ENCODE measurements at regions not wholly inside any gene's neighbourhood (a gene's known extent, or its start where the extent isn't known, plus 50 kb on each side); places are given as distances from the start of the nearest gene placed in this dataset.
A peak's percentile ranks its signal among the peaks of the same experiment; 100 is the strongest.
"Not testable (repeated sequence)": the region's sequence is repeated elsewhere in the genome, so short reads cannot be mapped to it uniquely, and the experiment has no call there.

DNA sequence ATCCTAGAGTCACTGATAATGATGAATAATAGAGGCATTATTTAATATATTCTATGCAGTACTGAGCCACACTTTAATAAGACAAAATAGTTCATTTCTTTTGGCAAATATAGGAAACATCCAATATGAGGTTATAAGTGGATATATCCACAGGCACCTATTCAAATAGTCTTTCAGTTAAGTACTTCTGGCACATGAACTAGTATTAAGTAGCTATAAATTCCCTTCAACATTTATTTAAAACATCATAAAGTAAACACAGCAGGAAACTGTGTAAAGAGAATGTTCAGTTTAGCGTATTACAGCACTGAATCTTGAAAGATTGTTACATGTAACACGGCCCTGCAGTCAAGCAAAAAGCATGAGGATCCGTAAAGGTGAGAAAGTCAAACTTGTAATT lies 463.3 kb upstream of the KLF12 start:
- no peak for DNase-seq (ENCODE audit: low read depth in 2 of 2)

DNA sequence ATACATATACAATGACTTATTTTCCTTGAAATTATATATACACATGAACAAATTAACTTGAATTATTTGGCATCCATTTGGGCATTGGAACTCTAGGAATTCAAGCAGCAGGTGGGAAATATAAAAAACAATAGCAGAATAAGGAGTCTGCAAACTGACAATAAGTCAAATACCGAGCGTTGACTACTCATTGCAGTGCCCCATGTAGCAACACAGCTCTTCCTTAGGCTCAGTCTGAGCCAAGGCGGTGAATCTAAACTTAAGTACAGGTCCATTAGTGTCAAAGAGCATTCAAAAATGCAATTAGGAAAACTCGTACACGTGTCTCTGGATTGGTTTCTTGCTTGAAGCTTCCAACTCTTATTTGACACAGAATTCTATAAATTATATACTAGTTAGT lies 462.5 kb upstream of the KLF12 start:
- no peak for DNase-seq (ENCODE audit: low read depth in 2 of 2)

- DNase-seq (ENCODE audit: low read depth in 2 of 2): no peak
Measured at GRCh38 chr13:74593688-74594087, 459.5 kb upstream of the KLF12 start.

- no peak for DNase-seq (ENCODE audit: low read depth in 2 of 2)
Measured at GRCh38 chr13:74586847-74587246, 452.6 kb upstream of the KLF12 start.

DNA sequence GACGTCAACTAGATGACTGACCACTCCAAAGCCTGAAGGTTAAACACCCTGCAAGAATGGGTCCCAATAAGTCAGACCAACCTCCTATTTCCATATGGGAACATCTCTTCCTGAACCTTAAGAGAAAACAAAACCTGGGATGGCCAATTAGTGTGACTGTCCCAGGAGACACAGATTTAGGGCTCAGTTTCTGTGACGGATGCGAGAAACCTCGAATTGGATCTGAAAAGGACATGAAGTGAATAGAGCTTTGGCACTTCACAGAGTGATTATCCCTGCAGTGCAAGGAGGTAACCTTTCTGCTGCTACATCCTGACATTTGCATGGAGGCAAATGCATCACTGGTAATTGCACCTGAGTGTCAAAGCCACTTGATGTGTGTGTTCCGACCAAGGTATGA lies 442.2 kb upstream of the KLF12 start:
- DNase-seq (ENCODE audit: low read depth in 2 of 2): no peak

DNA sequence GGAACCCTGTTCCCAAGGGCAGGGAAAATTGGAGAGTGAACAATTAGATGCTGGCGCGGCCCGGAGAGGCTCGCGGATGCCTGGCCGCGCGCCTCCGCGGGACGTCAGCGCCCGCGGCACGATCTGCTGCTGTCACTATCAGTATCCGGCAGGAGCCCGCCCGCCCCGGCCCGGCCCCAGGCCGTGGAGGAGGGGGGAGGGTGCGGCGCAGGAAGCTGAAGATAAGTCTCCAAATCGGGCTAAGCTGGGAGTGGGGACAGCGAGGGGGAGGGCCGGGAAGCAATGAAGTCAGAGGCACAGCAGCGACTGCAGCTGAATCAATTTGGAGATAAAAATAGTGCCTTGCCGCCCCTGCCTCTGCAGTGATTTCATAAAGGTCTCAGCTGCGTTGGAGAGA lies 441.5 kb upstream of the KLF12 start:
- peak in 1 of 2 donors; percentile 29 for DNase-seq (ENCODE audit: low read depth in 2 of 2)

DNA sequence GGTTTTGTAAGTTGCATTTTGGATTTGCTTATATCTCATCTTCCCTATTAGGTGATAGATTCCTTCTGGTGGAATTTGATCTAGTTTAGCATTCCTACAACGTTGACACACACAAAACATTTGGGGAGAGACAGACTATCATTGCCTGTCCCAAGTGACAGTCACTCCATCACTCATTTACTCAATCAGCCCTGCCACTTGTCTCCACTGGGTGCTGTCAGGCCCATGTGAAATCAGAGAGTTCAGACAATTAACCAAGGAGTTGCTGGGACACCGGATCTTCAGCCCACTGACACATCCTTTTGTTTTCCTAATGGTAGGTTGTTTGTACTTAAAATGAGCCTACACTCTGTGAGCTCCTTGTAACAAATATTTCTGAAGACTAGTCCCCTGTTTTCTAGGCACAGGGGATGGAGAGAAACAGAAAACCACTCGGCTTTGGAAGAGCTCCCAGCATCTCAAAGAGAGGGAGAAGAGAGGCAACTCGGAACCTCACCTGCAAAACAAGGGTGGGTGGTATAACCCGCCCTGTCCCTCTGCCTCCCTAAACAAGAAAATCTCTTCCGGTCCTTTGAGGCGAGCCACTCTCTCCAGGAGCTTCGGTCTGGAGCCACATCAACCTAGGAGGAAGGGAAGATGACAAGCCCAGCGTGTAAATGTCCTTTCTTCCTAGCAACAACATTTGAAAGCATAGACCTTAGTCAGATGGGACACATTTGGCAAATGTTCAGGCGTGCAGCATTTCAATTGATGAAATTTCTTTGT lies 440.9 kb upstream of the KLF12 start:
- DNase-seq (ENCODE audit: low read depth in 2 of 2): no peak

GRCh38 chr13:74573654-74574053 lies 439.4 kb upstream of the KLF12 start:
- DNase-seq (ENCODE audit: low read depth in 2 of 2): peak in 1 of 2 donors; percentile 4

- no peak for DNase-seq (ENCODE audit: low read depth in 2 of 2)
Measured at GRCh38 chr13:74571811-74572210, 437.6 kb upstream of the KLF12 start.

- DNase-seq (ENCODE audit: low read depth in 2 of 2): no peak
Measured at GRCh38 chr13:74570834-74571233, 436.6 kb upstream of the KLF12 start.

GRCh38 chr13:74570046-74570445 lies 435.8 kb upstream of the KLF12 start:
- no peak for DNase-seq (ENCODE audit: low read depth in 2 of 2)

DNA sequence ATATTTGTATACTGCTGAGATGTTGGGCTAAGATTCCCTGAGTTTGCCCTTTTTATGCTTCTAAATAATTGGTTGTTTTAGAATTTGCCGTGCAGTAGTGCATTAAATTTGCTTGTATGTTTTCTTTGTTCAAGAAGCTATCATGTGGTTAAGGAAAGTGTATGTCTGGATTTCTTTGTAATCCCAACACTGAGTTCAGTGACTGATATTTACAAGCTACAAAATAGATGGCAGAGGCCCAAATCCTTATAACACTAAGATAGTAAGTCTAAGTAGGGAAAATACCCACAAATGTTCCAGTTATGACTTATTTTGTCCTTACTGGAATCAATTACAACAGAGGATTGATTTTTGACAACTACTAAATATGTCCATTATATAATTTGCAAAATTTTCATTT lies 435.0 kb upstream of the KLF12 start:
- DNase-seq (ENCODE audit: low read depth in 2 of 2): no peak

- DNase-seq (ENCODE audit: low read depth in 2 of 2): no peak
Measured at GRCh38 chr13:74567485-74567884, 433.3 kb upstream of the KLF12 start.

GRCh38 chr13:74562381-74562780 lies 428.2 kb upstream of the KLF12 start:
- DNase-seq (ENCODE audit: low read depth in 2 of 2): no peak

GRCh38 chr13:74561155-74561554 lies 427.0 kb upstream of the KLF12 start:
- DNase-seq (ENCODE audit: low read depth in 2 of 2): no peak

DNA sequence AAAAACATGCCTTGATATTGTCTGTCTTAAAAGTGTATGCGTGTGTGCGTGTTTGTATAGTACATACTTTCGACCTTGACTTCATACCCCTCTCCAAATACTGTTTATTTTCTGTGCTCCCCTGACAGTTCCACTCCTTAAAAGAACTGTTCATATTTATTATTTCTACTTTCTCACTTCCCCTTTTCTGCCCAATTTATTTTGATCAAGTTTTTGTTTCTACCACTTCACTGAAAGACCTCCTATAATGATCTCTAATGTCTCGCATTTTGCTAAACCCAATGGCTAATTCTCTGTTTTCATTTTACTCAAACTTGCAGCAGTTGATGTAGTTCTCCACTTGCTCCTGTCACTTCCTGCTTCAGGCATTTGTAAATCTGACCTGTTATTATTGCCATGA lies 426.1 kb upstream of the KLF12 start:
- DNase-seq (ENCODE audit: low read depth in 2 of 2): no peak

DNA sequence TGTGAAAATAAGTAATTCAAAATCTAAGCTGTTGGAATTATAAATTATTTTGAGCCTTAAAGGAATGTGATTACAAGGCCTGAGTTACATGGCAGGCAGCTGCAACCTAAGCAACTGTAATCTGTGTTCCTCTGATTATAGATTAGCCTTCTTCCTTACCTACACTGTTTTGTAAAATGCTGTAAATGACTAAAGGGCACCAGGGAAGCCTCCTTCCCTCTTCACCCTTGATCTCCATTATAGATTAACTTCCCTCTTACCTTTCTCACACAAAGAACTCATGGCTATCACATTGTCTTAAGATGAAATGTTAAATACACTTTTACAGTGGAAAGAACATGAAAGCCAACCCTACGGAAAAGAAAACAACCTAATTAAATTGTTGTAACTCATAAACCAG lies 423.7 kb upstream of the KLF12 start:
- no peak for DNase-seq (ENCODE audit: low read depth in 2 of 2)

DNA sequence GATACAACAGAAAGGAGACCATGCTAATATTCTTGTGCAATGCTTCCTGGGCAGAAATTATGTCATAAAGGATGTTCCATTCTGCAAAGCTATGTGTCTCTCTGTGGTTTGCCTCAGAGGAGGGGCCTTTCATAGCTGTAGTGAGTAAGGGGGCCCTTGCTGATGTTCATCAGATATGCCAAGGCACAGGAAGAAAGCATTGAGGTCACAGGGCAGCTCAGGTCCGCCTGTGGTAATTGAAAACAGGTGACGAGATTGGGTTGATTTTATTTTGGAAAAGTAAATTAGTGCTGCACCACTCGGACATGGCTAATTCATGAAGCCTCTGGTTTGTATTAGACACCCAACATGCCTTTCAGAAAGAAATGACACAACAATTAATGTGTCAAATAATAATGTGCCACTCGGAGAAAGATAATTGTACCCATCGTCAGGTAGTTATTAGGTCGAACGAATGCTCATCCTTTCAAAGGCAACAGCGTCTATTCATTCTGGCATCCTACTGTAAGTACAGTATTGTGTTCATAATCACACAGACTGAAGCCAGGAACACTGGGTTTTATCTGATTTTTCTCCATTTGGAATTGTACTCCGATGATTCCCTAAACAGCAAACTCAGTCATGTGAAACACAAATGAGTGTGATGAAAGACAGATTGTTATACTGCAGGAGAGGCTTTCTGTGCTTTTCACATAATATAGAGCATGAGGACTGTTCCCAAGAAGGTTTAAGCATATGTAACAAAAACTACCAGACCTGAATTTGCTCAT lies 421.6 kb upstream of the KLF12 start:
- no peak for DNase-seq (ENCODE audit: low read depth in 2 of 2)

- no peak for DNase-seq (ENCODE audit: low read depth in 2 of 2)
Measured at GRCh38 chr13:74555276-74555625, 421.0 kb upstream of the KLF12 start.

DNA sequence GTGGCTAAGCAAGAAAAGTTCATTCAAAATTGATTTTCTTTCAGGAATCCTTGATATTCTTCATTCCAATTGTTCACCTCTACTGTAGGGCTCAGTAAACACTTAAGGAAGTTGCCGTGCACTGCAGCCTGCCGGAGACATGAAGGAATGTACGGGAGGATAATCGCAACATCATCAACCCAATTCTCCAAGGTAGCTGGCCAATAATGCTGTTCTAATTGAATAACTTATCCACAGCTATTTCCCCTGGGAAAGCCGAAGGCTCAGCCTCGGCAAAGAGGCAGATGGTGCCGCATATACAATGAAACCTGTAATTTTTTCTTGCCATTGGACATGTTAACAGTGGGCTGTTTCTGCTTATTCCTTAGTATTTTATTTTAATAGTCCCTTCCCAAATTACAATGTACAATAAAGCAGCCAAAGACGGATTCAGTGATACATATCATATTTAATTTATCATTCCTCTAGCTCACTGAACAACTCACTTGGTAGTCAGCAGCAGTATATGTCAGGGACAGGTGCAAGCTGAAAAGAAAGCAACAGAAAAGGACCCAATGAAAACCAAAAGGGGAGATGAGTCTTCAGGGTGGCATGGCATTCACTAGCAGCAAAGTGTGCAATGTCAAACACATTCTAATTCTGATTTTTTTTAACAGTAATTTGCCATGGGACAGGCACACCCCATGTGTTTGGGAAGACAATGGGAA lies 420.5 kb upstream of the KLF12 start:
- no peak for DNase-seq (ENCODE audit: low read depth in 2 of 2)

DNA sequence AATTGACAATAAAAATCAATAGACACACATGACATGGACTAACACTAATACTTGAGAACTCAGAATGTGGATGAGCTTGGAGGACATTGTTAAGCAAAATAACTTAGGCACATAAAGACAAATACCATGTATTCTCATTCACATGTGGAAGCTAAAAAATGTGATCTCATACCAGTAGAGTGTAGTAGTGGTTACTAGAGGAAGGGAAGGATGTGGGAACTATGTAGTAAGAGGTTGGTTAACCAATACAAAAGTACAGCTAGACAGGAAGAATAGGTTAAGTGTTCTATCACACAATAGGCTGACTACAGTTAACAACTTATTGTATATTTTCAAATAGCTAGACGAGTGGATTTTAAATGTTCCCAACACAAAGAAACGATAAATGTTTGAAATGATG lies 415.8 kb upstream of the KLF12 start:
- no peak for DNase-seq (ENCODE audit: low read depth in 2 of 2)

DNA sequence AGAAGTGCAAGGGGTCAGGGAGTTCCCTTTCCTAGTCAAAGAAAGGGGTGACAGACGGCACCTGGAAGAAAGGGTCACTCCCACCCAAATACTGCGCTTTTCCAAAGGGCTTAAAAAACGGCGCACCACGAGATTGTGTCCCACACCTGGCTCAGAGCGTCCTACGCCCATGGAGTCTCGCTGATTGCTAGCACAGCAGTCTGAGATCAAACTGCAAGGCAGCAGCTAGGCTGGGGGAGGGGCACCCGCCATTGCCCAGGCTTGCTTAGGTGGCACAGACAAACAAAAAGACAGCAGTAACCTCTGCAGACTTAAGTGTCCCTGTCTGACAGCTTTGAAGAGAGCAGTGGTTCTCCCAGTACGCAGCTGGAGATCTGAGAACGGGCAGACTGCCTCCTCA lies 402.4 kb upstream of the KLF12 start:
- DNase-seq (ENCODE audit: low read depth in 2 of 2): not testable (repeated sequence)

GRCh38 chr13:74533226-74533625 lies 399.0 kb upstream of the KLF12 start:
- no peak for DNase-seq (ENCODE audit: low read depth in 2 of 2)
